Astrocyte (in vitro differentiated cells and primary cell): ENCODE measurements at regions not wholly inside any gene's neighbourhood (a gene's known extent, or its start where the extent isn't known, plus 50 kb on each side); places are given as distances from the start of the nearest gene placed in this dataset.

Source experiments
- DNase-seq: peaks from one replicate; pipeline ENCODE4 v3.0.0-alpha.2; 2010; ENCODE audit warnings: low read depth
- FAIRE-seq: peaks from 2 replicates; lab custom pipeline; 2011; peaks lifted over from hg19 to GRCh38; lab: Jason Lieb, UNC
- H2AFZ ChIP-seq: 2 replicates; pipeline ENCODE4 v1.6.0; 2012; ENCODE audit warnings: low read depth, low read length, inconsistent platforms
- H3K27ac ChIP-seq: 2 replicates; pipeline ENCODE4 v1.5.1; 2011; ENCODE audit warnings: low read depth, low read length, inconsistent platforms
- H3K27me3 ChIP-seq: 2 replicates; pipeline ENCODE4 v1.6.0; 2011; ENCODE audit warnings: low read length, inconsistent platforms; ENCODE audit not compliant: insufficient read depth
- H3K36me3 ChIP-seq: 2 replicates; pipeline ENCODE4 v1.5.1; 2011; ENCODE audit warnings: low read length, inconsistent platforms; ENCODE audit not compliant: insufficient read depth
- H3K4me1 ChIP-seq: 2 replicates; pipeline ENCODE4 v1.5.1; 2011; ENCODE audit warnings: low read length, inconsistent platforms; ENCODE audit not compliant: insufficient read depth
- H3K4me2 ChIP-seq: 2 replicates; pipeline ENCODE4 v1.6.0; 2012; ENCODE audit warnings: low read length, inconsistent platforms
- H3K4me3 ChIP-seq: 2 replicates; pipeline ENCODE4 v1.5.1; 2011; ENCODE audit warnings: low read depth, mild to moderate bottlenecking, low read length, inconsistent platforms; ENCODE audit not compliant: insufficient read depth
- H3K79me2 ChIP-seq: 2 replicates; pipeline ENCODE4 v1.6.0; 2012; ENCODE audit warnings: mild to moderate bottlenecking, low read length, inconsistent platforms; ENCODE audit not compliant: insufficient read depth
- H3K9ac ChIP-seq: 2 replicates; pipeline ENCODE4 v1.6.0; 2012; ENCODE audit warnings: mild to moderate bottlenecking, low read length, inconsistent platforms
- H3K9me3 ChIP-seq: 2 replicates; pipeline ENCODE4 v1.5.1; 2012; ENCODE audit warnings: low read depth, mild to moderate bottlenecking, low read length, inconsistent platforms; ENCODE audit not compliant: insufficient read depth
- H4K20me1 ChIP-seq: 2 replicates; pipeline ENCODE4 v1.6.0; 2012; ENCODE audit warnings: low read length, inconsistent platforms; ENCODE audit not compliant: insufficient read depth
- H3K27ac Mint-ChIP-seq: one replicate; pipeline ENCODE4 v1.8.0; 2021; ENCODE audit warnings: mild to moderate bottlenecking, mixed read lengths; ENCODE audit not compliant: unreplicated experiment
- H3K27me3 Mint-ChIP-seq: one replicate; pipeline ENCODE4 v1.8.0; 2021; ENCODE audit warnings: low read depth, mixed read lengths; ENCODE audit not compliant: unreplicated experiment
- H3K36me3 Mint-ChIP-seq: one replicate; pipeline ENCODE4 v1.8.0; 2021; ENCODE audit warnings: low read depth, mixed read lengths; ENCODE audit not compliant: unreplicated experiment
- H3K4me1 Mint-ChIP-seq: one replicate; pipeline ENCODE4 v1.8.0; 2021; ENCODE audit warnings: low read depth, mixed read lengths; ENCODE audit not compliant: unreplicated experiment
- H3K4me3 Mint-ChIP-seq: one replicate; pipeline ENCODE4 v1.8.0; 2021; ENCODE audit warnings: mild to moderate bottlenecking, moderate library complexity, mixed read lengths; ENCODE audit not compliant: unreplicated experiment
- H3K9me3 Mint-ChIP-seq: one replicate; pipeline ENCODE4 v1.8.0; 2021; ENCODE audit warnings: mild to moderate bottlenecking, mixed read lengths; ENCODE audit not compliant: unreplicated experiment
- CTCF ChIP-seq: IDR thresholded peaks from 2 replicates; pipeline ENCODE4 v1.5.1; 2011; ENCODE audit warnings: low read depth, mild to moderate bottlenecking, inconsistent platforms, low read length, moderate library complexity; ENCODE audit not compliant: insufficient read depth
- EZH2 ChIP-seq: IDR thresholded peaks from 2 replicates; pipeline ENCODE4 v1.6.1; 2012; ENCODE audit warnings: mild to moderate bottlenecking, low read length, inconsistent platforms; ENCODE audit not compliant: insufficient read depth

GRCh38 chr2:38427054-38427453, 50.0 kb upstream of the ATL2 start:
- H3K4me1 Mint-ChIP-seq, result no peaks in the 10 kb centered on the region
- Histone ChIP-seq H2AFZ (no peak overlapping the region), H3K27ac (no peak overlapping the region), H3K36me3 (no peaks in the 10 kb centered on the region), H3K4me1 (no peaks in the 10 kb centered on the region), H3K27me3 (peaks cover 17% of the 10 kb centered on the region), H3K4me3 (no peak overlapping the region), H3K9ac (no peak overlapping the region), H4K20me1 (no peaks in the 10 kb centered on the region), H3K9me3 (no peaks in the 10 kb centered on the region), H3K79me2 (no peaks in the 10 kb centered on the region), H3K4me2 (no peak overlapping the region)
- FAIRE-seq (no peak), DNase-seq (no peak)
- H3K27ac Mint-ChIP-seq, result no peak overlapping the region
- H3K27me3 Mint-ChIP-seq, result peaks cover 8% of the 10 kb centered on the region
- H3K9me3 Mint-ChIP-seq, result peaks cover 8% of the 10 kb centered on the region
- peaks cover 2% of the 10 kb centered on the region for H3K36me3 Mint-ChIP-seq
- TF ChIP-seq CTCF, result no peak
- TF ChIP-seq EZH2, result no peak
- H3K4me3 Mint-ChIP-seq, result no peak overlapping the region
